Stimulated activated CD8-positive, alpha-beta memory T cell treated with anti-CD3 and anti-CD28 coated beads, Interleukin-2, amount 100 ng/mL, for 1 hour (primary cell): ENCODE measurements at regions not wholly inside any gene's neighbourhood (a gene's known extent, or its start where the extent isn't known, plus 50 kb on each side); places are given as distances from the start of the nearest gene placed in this dataset.

Source experiments
- DNase-seq, 2 donors: peaks; one replicate each; pipeline ENCODE4 v3.0.0-alpha.2; 2020; ENCODE audit warnings: low read depth in 2 of 2

- DNase-seq, result no peak
Observed at GRCh38 chr10:128373071-128373749, 247.0 kb upstream of the MKI67 start.

GRCh38 chr10:128373831-128374230, 247.6 kb upstream of the MKI67 start:
- DNase-seq, result no peak

GRCh38 chr10:128375171-128375570, 248.9 kb upstream of the MKI67 start:
- no peak for DNase-seq

- no peak for DNase-seq
Observed at GRCh38 chr10:128377364-128377987, 251.3 kb upstream of the MKI67 start.

GRCh38 chr10:128377988-128378387, 251.8 kb upstream of the MKI67 start:
- no peak for DNase-seq

- no peak for DNase-seq
Observed at GRCh38 chr10:128380946-128381345, 254.7 kb upstream of the MKI67 start.

GRCh38 chr10:128382225-128382624, 256.0 kb upstream of the MKI67 start:
- DNase-seq, result no peak

- no peak for DNase-seq
Observed at GRCh38 chr10:128384831-128385230, 258.6 kb upstream of the MKI67 start.

GRCh38 chr10:128386231-128386630, 260.0 kb upstream of the MKI67 start:
- DNase-seq, result no peak

GRCh38 chr10:128386816-128387604, 260.8 kb upstream of the MKI67 start:
- no peak for DNase-seq

- no peak for DNase-seq
Observed at GRCh38 chr10:128390596-128390995, 264.4 kb upstream of the MKI67 start.

- no peak for DNase-seq
Observed at GRCh38 chr10:128393546-128393945, 267.3 kb upstream of the MKI67 start.

GRCh38 chr10:128398118-128398517, 271.9 kb upstream of the MKI67 start:
- no peak for DNase-seq

- DNase-seq, result no peak
Observed at GRCh38 chr10:128398999-128399398, 272.8 kb upstream of the MKI67 start.

GRCh38 chr10:128400564-128400963, 274.3 kb upstream of the MKI67 start:
- no peak for DNase-seq

GRCh38 chr10:128405450-128405849, 279.2 kb upstream of the MKI67 start:
- DNase-seq, result no peak

GRCh38 chr10:128411643-128412042, 285.4 kb upstream of the MKI67 start:
- no peak for DNase-seq

- no peak for DNase-seq
Observed at GRCh38 chr10:128414568-128414967, 288.3 kb upstream of the MKI67 start.

- DNase-seq, result no peak
Observed at GRCh38 chr10:128416231-128416630, 290.0 kb upstream of the MKI67 start.

- no peak for DNase-seq
Observed at GRCh38 chr10:128417826-128418225, 291.6 kb upstream of the MKI67 start.

- DNase-seq, result no peak
Observed at GRCh38 chr10:128418819-128419218, 292.6 kb upstream of the MKI67 start.

- no peak for DNase-seq
Observed at GRCh38 chr10:128419466-128420019, 293.3 kb upstream of the MKI67 start.

GRCh38 chr10:128420623-128421022, 294.4 kb upstream of the MKI67 start:
- DNase-seq, result no peak
